GM19240 (cell line): ENCODE measurements at regions not wholly inside any gene's neighbourhood (a gene's known extent, or its start where the extent isn't known, plus 50 kb on each side); places are given as distances from the start of the nearest gene placed in this dataset.
"Not testable (repeated sequence)": the region's sequence is repeated elsewhere in the genome, so short reads cannot be mapped to it uniquely, and the experiment has no call there.

ENCODE experiments used
- DNase-seq: peaks from one replicate; pipeline ENCODE4 v3.0.0; 2011; ENCODE audit warnings: low spot score; ENCODE audit not compliant: insufficient read length

DNA sequence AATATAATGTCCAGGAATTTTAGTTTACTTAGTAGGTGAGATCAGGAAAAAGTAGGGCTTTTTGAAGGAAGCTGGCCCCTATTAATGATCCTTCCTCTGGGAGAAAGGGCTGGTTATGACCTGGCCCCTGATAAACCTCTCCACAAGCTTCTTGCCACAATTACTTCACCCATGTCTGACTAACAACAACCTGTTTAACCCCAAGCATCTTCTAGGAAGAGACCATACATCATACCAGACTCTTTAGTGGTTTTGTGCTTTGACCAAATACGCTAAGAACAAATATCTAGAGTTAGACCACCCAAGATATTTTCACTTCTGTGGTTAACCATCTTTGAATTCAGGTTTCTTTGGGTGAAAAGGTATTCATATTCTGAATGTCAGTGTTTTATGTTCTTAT is 174.0 kb upstream of the SLC27A6 start:
- no peak for DNase-seq

DNA sequence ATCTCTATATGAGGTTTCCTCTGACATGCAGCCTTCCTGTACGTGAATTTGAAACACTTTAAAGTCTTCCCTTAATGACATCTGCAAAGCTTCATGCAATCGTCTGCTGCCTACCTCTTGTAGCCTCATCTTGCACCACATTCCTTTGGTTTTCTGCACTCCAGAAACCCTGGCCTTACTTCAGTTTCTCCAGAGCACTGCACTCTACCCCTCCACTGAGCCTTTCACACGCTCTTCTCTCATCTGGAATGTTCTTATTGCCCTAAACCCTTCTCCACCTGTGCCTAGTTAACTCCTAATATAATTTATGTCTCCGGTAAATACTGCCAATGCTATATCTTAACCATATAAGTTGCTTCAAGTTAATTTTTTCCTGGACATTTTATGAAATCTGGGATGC is 168.8 kb upstream of the SLC27A6 start:
- no peak for DNase-seq

DNA sequence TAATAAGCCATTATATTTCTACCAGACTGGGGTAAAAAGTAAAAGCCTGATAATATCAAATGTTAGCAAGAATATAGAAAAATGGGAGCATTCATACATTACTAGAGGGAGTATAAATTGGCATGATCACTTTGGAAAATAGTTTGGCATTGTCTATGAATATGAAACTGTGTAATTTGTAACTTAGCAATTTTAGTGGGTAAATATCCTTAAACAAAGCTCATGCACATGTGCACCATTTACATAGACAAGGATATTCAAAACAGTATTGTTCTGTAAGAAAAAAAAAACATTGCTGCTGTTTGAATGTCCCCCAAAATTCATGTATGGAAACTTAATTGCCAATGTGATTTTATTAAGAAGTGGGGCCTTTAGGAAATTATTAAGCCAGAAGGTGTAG is 166.4 kb upstream of the SLC27A6 start:
- DNase-seq: no peak

DNA sequence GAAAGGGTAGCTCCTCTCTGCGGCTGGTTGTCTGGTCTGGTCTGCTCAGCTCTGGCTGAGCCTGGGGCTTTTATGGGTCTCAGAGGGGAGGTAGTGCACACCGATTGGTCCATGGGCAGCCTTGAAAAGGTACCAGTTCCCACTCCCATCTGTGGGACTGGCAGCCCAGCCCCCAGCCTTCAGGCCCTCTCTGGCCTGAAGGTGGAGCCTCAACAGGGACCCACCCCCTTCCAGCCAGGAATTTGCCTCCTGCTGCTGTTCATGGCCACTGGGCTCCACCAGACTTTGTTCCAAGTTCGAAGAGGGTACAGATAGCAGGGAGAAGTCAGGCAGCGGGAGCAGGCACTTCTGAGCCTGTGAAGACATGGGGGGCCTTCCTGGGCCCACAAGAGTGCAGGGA is 165.3 kb upstream of the SLC27A6 start:
- no peak for DNase-seq

DNA sequence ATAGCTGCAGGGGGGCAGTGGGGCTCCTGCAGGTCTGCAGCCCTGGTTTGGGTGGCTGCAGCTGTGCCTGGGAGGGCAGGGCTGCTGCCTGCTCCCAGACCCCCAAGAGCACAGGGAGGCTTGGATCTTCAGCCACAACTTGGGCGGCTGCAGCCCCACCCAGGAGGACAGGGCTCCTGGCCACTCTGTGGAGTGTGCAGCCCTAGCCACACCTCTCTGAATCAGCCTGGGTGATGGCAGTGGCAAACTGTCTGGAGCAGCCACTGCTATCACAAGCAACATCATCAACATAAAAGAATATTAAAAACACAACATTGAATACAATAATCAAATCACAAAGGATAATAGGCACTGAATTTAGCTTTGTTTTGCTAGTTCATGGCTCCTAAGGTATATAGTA is 164.9 kb upstream of the SLC27A6 start:
- no peak for DNase-seq

DNA sequence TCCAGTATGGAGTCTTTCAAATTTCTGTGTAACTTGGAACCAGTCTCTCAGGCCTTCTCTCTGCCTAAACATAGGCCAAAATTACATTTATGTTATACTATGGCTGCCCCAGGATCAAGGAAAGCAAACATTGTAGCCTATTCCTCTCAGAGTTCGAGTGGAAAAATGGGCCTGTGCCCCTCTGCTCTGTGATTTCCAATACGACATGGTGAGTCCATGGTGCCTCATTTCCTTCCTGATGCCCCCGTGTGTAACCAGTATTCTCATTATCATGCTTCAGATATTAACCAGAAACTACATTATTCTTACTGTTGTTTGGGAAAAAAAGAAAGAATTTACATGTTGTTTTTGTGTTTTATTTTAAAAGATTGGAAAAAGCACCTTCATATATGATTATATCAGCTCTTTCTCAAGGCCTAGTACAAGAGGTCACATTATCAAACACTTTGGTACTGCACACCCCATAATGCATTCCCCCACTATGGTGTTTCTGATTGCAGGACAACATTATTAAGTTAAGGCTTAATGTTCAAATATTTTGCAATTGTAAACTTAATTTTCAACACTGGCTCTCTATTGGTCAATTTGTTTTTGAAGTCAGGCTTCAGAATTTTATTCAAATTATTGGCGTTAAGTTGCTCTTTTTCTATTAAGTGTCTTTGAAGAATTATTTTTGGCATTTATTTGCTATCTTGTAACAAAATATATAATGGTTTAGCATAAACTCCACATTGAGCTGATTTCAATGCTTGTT is 151.8 kb upstream of the SLC27A6 start:
- DNase-seq: no peak

DNA sequence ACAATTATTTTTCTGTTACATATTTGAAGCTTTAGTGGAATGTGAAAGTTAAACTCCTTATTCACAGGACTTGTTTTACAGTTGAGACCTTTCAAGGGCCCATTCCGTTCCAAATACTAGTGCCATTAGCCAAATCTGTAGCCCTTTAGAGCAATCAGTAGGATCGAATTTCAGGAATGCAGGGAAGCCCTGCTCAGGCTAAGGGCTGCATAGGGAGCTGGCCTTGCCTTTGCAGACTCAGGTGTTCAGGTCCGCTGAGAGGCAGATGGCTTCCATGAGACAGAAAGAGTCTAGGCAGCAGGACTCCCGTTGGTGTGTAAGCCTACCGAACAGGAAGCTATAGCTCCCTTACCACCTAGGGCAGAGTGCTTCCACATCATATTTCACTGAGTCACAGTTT is 150.1 kb upstream of the SLC27A6 start:
- no peak for DNase-seq

DNA sequence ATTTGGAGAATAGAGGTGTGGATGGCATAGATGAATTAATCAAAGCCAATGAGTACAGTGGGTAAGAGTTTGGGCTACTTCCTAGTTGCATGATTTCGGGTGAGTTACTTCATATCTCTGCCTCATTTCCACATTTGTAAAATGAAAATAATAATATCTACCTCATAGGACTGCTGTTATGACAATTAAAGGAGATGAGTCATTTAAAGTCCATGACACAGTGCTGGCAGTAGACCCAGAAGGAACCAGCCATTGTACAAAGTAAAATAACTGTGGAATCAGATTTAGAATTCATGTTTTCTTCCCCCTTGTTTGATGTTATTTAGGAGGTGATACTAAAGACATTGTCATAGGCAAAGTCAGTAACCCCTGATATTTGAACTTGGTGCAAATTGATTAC is 139.5 kb upstream of the SLC27A6 start:
- no peak for DNase-seq

DNA sequence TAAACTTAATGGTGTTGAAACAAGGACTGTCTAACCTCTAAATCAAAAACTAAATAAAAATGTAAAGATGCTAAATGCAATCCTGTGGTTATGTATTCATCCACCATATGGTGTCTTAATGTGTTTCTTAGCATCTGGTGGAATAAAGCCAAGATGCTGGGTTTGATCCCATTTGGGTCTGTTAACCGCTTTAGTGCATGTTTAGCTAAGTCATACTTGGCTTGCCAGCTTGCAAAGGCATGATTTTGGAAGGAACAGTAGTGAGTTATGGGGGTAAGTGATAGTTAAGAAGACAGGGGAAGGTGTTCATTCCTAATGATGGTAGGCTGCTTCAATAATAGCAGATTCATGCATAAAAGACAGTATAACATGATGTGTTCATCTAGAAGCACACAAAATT is 139.0 kb upstream of the SLC27A6 start:
- DNase-seq: no peak

DNA sequence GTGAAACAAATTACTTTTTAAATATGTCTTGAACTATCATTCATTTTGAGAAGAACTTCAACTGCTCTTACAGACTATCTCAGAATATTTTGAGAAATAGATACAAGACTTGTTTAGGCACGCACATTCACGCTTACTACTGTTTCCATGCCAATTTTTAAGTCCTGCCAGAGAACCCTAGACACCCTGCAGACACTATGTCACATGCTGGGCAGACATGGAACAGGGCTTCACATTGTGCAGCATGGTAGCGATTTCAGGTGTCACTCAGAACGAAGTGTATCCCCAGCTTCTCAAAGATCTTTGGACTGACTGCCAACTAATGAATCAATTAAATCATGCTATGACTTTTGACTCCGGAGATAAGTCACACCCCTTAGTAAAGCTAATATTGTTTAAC is 128.7 kb upstream of the SLC27A6 start:
- no peak for DNase-seq

DNA sequence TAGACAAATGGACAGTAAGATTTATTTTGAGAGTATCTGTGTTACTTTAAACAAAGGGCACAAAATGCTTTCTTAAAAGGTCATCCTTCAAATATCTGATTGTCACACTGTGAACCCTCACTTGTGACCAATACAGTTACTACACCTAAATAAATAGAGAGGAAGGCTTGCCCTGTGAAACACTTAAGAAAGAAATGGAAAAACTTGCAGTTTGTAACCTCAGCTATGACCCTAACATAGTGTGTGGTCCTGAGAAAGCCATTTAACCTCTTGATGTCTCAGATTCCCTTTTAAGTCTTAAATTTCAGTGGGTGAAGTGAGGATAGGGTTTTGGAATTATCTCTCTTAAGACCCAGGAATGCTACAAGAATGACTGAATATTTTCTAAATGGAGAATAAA is 126.7 kb upstream of the SLC27A6 start:
- DNase-seq: no peak

DNA sequence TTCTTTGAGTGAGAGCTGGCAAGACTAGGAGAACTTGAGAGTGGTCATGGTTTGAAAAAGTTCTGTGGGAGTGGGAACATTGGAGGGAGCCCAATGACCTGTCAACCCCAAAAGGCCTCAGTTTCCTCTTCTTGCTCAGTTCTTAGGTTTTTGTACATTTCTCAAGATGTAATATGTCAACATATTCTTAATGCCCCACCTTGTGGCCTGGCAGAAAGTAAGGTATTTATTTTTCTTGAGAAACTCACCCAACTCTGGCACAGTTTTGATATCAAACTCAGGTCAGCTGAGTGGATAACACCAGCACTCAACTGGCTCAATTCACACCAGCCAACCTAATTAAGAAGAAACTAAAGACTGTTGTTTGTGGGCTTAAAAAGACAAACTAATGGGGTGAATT is 123.0 kb upstream of the SLC27A6 start:
- no peak for DNase-seq

DNA sequence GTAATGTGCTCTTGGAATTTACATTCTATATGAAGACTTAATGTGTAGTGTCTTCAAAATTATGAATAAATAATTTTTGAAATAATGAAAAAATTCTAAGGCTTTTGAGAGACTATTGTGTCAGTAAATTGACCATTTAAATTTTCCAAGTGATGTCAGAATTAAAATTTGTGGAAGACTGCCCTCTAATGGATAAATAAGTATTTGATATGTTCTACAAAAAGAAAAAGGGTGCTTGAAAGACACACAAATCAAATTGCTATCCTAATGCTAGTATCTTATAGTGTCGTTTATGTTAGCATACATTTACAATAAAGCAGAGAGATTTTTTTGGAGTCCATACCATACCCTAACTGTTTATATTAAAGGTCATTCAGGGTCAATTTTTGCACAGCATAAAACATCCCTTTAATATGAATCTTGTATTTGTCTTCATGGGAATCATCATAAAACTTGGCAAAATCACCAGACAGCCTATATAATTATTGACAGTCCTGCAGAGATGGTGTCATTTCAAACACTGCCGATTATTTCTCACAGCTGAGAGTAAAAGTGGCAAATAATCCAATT is 120.8 kb upstream of the SLC27A6 start:
- DNase-seq: no peak

DNA sequence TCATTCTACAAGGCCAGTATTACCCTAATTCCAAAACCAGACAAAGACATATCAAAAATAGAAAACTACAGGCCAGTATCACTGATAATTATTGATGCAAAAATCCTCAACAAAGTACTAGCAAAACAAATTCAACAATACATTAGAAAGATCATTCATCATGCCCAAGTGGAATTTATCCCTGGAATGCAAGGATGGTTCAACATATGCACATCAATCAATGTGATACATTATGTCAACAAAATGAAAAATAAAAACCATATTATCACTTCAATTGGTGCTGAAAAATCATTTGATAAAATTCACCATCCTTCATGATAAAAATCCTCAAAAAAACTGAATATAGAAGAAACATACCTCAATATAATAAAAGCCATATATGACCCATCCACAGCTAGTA is 115.2 kb upstream of the SLC27A6 start:
- DNase-seq: no peak

DNA sequence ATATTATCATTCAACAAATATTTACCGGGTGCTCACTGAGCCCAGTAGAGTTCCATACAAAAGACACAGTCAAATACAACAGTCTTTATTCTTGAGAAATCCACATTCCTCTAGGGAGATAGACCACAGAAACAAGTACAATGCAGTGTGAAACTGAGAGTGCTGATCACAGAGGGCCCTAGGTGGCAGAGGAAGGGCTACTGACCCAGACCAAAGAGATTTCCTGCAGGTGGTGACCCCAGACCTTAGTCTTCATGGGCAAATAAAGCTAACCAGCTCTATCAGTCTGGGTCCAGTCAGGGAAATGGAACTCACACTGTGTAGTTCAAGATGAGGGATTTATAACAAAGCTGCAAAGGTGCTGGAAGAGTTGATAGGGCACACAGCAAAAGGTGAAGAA is 110.4 kb upstream of the SLC27A6 start:
- no peak for DNase-seq

DNA sequence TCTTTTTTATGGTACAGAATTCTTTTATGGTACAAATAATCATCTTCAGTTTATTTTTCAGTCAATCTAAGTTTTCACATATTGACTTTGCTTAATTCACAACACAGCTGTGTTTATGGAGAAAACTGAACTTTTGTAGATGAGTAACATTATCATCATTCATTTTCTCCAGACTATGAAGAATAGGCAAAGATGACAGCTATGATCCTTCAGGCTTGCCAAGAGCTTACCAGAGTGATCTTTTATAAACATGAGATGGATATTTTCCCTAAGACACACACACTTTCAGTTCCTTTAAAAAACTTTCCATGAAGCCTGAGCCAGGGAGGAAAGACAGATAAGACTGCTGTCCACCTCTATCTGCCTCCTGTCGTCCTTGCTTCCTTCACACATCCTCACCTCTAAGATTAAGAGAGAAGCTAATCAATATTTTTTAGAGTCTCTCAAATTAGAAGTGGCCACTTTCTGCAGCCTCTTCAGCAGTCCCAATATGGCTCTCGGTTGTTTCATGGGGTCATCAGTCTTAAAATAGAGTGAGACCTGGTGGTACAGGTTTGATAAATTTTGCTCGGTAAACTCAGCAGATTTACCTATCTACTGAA is 108.1 kb upstream of the SLC27A6 start:
- DNase-seq: no peak

DNA sequence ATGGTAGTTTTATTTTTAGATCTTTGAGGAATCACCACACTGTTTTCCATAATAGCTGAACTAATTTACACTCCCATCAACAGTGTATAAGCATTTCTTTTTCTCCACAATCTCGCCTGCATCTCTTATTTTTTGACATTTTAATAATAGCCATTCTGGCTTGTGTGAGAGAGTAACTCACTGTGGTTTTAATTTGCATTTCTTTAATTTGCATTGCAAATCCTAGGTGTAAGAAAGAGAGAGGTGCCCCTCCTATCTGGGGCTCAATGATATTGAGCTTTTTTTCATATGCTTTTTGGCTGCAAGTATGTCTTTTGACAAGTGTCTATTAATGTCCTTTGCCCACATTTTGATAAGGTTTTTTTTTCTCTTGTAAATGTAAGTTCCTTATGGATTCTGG is 106.3 kb upstream of the SLC27A6 start:
- DNase-seq: no peak

DNA sequence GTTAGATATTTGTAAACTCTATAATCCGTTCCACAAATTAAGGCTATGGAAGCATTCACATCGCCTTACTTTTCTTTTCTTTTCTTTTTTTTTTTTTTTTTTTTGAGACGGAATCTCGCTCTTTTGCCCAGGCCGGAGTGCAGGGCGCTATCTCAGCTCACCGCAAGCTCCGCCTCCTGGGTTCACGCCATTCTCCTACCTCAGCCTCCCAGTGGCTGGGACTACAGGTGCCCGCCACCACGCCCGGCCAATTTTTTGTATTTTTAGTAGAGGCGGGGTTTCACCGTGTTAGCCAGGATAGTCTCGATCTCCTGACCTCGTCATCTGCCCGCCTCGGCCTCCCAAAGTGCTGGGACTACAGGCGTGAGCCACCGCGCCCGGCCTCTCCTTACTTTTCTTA is 104.1 kb upstream of the SLC27A6 start:
- DNase-seq: not testable (repeated sequence)

DNA sequence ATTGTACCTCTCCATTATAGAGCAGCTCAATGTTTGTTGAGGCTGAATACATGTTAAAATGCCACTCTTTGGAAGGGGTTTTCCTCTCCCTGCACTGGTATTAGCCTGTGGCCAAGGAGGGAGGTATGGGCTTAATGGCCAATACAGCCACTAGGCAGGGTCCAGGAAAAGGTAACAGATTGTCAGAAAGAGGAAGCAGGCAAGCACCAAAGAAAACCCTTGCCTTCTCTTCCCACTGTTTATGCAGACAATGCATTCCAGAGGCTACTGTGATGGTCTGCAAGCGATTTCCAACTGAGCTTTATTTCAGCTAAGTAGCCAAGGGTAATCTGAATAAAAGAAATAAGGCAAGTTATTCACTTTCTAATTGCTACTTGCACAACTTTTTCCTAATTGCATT is 95.3 kb upstream of the SLC27A6 start:
- no peak for DNase-seq

DNA sequence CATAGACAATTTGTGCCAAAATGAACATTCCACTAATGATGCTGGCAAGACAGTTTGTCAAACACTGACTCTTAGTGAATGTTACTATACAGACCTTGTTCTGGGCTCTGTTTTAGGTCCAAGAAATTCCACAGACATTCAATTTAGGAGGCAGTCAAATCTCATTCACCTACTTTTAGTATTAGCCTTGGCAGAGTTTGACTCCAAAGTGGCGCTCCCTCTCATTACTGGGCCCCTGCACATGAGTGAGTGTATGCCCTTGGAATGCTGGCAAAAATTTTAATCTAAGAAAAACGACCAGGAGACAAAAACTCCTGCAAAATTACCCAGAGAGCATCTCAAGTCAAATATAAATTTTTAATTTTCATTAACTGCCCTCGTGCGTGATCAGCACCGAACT is 94.9 kb upstream of the SLC27A6 start:
- no peak for DNase-seq

DNA sequence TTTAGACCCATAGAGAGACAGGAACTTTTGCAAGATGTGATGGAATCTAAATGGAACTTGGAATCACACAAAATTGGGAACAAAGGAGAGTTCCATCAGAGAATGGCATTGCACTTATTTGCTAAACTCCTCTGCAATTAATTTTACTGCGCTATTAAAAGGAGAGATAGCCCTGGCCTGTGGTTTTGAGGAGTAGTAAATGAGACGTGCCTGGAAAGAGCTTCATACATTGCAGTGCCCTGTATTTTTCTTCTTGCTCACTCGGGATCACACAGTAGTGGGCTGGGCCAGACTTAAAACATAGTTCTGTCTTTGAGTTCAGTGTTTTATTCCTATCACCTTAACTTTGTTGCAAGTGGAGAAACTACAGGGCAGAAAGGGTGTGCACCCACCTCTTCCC is 94.4 kb upstream of the SLC27A6 start:
- no peak for DNase-seq

DNA sequence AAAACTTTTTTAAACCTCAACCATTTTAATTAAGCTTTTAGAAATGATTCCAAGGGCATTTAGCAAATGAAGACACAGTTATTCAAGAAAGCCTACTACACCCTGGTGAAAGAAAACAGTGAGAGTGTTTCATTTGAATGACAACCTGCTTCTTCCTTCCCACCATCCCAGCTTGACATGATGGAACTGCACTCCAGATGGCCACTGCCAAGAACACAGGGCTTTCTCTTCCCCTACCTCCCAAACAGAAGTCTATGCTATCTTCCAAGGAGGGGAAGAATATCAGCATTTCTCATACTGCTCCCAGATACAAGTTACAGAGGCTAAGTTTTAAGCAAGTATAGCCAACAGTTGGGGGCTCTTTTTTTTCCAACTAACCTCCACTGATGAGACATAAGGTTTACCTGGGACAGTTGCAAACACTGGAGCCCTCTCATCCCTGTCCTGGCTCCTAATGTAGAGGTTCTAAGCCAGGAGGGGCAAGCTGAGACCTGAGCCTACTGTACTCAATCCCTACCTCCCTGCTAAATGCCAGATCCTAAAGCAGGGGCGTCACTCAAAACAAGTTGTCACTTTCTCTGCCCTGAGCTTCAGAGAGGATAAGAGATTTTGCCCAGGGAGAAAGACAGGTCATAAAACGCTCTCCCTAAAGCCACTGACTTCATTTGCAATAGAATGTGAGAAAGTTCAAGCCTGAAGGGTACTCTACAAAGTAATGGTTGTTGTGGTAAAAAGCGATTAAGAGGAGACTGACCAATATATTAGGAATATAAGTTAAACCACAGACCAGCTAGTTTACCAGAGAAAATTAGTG is 88.5 kb upstream of the SLC27A6 start:
- no peak for DNase-seq
